HG02840 (cell line): ENCODE measurements at regions not wholly inside any gene's neighbourhood (a gene's known extent, or its start where the extent isn't known, plus 50 kb on each side); places are given as distances from the start of the nearest gene placed in this dataset.
"Not testable (repeated sequence)": the region's sequence is repeated elsewhere in the genome, so short reads cannot be mapped to it uniquely, and the experiment has no call there.

Experiments used
- ATAC-seq: cut with Tn5 transposase; IDR thresholded peaks from one replicate; pipeline ENCODE4 v1.9.1; 2021; ENCODE audit warnings: mild to moderate bottlenecking, moderate library complexity, moderate number of reproducible peaks; ENCODE audit not compliant: unreplicated experiment, low FRiP score

- ATAC-seq, result no peak
Measured at GRCh38 chr13:62418872-62419271, 1003.2 kb upstream of the PCDH20 start.

- ATAC-seq, result no peak
Measured at GRCh38 chr13:62418376-62418775, 1002.7 kb upstream of the PCDH20 start.

GRCh38 chr13:62407871-62408270, 992.2 kb upstream of the PCDH20 start:
- ATAC-seq, result no peak

- ATAC-seq, result no peak
Measured at GRCh38 chr13:62388515-62388914, 972.9 kb upstream of the PCDH20 start.

DNA sequence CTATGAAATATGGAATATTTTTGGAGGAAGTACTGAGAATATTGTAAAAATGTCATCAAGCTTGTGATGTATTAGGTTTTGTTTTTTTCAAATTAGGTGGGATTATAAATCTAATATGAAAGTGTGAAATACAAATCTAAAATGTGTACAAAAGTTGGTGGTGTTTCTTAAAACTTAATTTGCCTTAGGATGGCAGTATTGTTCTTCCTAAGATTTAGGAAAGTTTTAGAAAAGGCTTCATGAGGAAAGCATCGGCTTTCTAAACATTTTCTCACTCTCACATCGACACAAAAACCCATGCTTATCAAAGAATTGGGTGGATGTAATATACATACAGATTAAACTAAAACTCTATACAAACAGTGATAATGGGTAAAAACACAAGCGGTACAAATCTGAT, 972.0 kb upstream of the PCDH20 start:
- no peak for ATAC-seq

GRCh38 chr13:62379241-62379640, 963.6 kb upstream of the PCDH20 start:
- ATAC-seq, result not testable (repeated sequence)

GRCh38 chr13:62377838-62378237, 962.2 kb upstream of the PCDH20 start:
- ATAC-seq, result no peak

GRCh38 chr13:62375653-62376052, 960.0 kb upstream of the PCDH20 start:
- no peak for ATAC-seq

GRCh38 chr13:62371737-62372136, 956.1 kb upstream of the PCDH20 start:
- no peak for ATAC-seq

- ATAC-seq, result not testable (repeated sequence)
Measured at GRCh38 chr13:62367971-62368370, 952.3 kb upstream of the PCDH20 start.

DNA sequence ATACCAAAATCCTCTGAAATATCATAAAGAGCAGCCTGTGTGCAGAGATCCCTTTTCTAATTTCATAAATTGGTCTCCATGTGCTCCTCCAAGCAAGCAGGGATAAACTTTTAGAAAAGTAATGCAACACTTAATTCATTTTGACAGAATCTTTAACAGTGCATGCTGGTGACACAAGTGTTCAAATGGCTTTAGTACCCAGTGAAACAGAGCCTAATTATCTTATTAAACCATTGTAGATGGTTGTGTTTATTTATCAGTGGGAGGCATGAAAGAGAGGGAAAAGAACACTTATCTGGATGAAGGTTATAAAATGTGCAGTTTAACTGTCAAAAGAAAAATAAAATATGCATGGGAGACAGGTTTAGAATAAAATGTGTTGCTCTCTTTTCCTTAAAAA, 945.0 kb upstream of the PCDH20 start:
- no peak for ATAC-seq

DNA sequence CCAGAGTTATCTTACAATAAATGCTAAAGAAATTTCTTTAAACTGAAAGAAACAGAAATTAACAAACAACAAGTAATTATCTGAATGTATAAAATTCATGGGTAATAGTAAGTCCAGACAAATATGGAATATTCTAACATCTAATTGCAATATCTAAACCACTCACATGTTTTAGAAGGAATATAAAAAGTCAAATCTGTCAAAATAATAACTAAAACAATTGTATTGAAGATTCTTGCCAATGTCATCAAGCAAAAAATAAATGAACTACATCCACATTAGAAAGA, 942.9 kb upstream of the PCDH20 start:
- no peak for ATAC-seq

DNA sequence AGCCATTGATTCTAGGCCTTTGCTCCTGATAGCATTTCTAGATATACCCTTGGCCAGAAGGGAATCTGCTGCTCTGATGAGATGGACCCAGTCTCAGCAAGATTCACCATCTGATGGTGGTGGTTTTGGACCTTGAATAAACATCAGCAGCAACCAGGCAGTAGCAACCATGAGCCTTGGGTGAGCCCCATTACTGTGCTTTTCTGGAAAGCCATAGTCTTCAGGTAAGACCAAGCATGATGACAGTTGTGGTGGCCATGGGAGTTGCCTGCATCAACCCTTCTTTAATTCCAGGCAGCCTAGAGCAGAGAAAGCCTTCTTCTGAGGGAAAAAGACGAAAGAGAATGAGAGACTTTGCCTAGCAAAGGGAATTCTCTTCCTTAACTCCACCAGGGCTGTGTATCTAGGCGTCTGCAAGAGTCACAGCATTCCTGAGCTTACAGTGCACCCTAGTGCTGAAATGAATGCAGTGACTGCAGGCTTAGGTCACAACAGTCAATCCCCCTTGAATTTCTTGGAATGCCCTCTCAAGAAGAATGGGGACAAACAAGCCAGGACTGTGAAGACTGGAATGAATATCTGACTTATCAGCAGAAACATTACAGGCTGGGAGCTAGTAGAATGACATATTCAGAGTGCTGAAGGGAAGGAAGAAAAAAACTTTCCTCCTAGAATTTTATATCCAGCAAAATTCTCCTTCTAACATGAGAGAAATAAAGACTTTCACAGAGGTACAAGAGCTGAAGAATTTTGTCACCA, 942.4 kb upstream of the PCDH20 start:
- no peak for ATAC-seq

GRCh38 chr13:62356977-62357376, 941.3 kb upstream of the PCDH20 start:
- no peak for ATAC-seq

DNA sequence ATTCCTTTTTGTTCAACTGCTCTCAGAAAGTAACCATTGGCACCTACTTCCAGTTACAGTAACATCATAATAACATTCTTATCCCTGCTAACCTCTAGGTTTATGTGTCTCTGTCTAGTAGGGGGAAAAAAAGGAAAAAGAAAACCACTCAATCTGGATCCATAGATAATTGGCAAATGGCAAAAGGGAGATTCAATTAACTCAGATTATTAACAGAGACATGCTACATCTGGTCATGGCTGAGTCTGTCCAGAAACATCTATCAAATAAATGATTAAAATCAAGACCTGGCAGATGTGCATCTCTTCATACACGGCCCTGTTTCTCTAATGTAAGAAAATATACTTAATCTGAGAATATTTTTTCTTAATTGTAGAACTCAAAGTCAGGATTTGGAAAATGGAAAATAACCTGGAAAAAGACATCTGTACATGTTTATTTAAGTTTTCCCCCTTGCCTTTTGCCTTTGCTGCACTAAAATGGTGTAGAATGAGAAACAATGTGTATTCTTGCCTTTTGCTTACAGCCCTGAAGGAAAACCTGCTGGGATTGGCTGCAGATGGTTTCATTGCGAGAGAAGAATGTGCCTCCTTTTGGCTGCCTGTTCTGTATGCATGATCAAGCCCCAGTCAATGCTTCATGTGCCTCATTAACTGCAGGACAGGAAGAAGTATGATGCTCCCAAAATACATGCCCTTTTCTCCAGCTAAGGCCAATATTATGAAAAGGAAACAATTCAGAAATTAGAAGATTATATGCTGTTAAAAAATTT, 921.6 kb upstream of the PCDH20 start:
- ATAC-seq, result no peak

GRCh38 chr13:62336507-62336906, 920.9 kb upstream of the PCDH20 start:
- no peak for ATAC-seq

GRCh38 chr13:62333466-62333865, 917.8 kb upstream of the PCDH20 start:
- ATAC-seq, result no peak

DNA sequence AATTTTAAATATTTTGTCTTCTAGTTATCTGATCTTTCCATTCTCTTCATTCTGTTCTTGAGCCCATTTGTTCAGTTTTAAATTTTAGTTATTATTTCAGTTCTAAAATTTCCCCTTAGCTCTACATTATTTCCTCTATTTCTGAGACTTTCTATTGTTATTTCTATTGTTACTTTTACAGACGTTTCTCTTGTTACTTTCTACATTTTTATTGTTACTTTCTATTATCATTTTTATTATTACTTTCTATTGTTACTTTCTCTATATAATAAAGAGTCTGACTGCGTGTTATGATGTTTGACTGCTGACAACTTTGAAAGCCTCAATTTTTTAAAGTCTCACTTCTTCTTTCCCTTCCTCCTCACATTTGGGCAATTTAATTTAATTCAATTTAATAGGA, 915.7 kb upstream of the PCDH20 start:
- ATAC-seq, result no peak

GRCh38 chr13:62327367-62327766, 911.7 kb upstream of the PCDH20 start:
- ATAC-seq, result no peak

- ATAC-seq, result no peak
Measured at GRCh38 chr13:62324842-62325241, 909.2 kb upstream of the PCDH20 start.

DNA sequence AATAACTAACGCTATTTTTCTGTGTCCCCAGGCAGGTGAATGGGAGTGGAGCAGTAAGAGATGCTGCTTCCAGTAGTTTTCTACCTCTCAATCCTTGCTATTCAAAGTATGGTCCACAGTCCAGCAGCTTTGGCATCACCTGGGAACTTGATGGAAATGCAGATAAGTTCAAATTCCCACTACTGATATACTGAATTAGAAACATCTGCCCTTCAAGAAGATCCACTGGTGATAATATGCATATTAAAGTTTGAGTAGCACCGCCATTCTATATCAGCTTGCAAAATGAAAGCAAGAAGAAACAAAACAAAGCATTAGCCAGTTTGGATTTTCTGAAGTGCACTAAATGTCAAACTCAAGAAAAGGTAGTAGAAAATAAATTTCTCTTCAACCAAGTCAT, 906.2 kb upstream of the PCDH20 start:
- ATAC-seq, result no peak

DNA sequence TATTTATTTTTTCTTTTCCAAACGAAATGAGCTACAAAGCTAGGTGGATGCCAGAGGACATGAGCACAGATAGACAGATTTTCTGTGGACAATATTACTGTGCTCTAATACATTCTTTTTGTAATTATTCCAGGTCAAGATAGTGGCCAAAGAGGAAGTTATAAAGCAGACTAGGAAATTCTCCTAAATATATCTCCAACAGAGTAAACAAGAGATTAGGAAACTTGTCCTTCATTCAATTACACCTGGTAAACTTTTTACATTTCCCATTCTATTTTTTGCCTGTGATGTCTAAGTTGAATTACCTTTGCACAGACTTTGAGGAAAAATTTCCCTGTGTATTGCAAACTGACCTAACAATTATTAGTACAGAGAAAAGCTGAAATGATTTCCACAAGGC, 905.5 kb upstream of the PCDH20 start:
- no peak for ATAC-seq
